22Rv1 (cell line): ENCODE measurements at regions not wholly inside any gene's neighbourhood (a gene's known extent, or its start where the extent isn't known, plus 50 kb on each side); places are given as distances from the start of the nearest gene placed in this dataset.

ENCODE experiments used
- H3K27ac ChIP-seq: fragments of 450-650 bp; 2 replicates; pipeline ENCODE4 v1.5.1; 2017
- ZFX ChIP-seq: fragments of 450-650 bp; IDR thresholded peaks from 2 replicates; pipeline ENCODE4 v1.6.1; 2017; ENCODE audit warnings: antibody characterized with exemption, borderline replicate concordance
- TF ChIP-seq, protein P1 (sequence below): fragments of 450-650 bp; IDR thresholded peaks from 2 replicates; pipeline ENCODE4 v1.5.1; 2017; ENCODE audit warnings: mild to moderate bottlenecking

DNA sequence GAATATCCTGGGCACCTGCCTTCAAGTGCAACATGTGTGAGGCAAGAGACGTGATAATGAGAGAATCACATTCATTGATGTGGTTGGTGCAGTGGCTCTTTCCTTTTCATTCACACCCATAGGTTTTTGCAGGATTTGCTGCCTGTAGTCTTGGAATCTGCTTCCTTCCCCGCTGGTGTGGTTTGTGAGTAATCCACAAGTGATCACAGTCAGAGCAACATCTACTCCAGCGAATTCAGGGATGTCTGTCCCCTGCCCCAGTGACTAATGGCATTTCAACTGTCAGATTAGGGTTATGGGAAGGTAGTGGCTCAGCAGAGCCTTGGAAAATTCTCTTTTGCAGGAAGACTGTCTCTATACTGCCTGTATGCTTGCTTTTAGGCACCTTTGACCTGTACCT, 225.5 kb upstream of the RBMS1 start:
- no peak overlapping the region for H3K27ac ChIP-seq
- TF ChIP-seq, protein P1, sequence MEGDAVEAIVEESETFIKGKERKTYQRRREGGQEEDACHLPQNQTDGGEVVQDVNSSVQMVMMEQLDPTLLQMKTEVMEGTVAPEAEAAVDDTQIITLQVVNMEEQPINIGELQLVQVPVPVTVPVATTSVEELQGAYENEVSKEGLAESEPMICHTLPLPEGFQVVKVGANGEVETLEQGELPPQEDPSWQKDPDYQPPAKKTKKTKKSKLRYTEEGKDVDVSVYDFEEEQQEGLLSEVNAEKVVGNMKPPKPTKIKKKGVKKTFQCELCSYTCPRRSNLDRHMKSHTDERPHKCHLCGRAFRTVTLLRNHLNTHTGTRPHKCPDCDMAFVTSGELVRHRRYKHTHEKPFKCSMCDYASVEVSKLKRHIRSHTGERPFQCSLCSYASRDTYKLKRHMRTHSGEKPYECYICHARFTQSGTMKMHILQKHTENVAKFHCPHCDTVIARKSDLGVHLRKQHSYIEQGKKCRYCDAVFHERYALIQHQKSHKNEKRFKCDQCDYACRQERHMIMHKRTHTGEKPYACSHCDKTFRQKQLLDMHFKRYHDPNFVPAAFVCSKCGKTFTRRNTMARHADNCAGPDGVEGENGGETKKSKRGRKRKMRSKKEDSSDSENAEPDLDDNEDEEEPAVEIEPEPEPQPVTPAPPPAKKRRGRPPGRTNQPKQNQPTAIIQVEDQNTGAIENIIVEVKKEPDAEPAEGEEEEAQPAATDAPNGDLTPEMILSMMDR: no peak
- TF ChIP-seq ZFX: no peak

DNA sequence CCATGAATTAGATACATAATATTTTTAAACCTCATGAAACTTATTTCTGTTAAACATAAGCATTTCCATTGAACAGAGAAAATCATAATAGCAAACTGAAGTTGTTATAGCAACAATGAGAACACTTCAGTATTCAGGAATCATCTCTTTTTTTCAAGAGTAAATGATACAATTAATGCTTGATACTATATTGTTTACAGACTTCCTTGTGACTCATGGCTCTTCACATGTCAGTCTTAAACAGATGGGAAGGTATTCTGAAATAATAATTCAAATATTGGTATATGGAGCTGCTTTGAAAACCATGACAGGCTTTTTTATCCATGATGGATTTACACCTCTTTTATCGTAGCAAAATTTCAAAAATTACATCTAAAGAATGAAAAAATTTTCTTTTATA, 226.5 kb upstream of the RBMS1 start:
- TF ChIP-seq, protein P1: no peak
- no peak for TF ChIP-seq ZFX
- H3K27ac ChIP-seq: no peak overlapping the region

DNA sequence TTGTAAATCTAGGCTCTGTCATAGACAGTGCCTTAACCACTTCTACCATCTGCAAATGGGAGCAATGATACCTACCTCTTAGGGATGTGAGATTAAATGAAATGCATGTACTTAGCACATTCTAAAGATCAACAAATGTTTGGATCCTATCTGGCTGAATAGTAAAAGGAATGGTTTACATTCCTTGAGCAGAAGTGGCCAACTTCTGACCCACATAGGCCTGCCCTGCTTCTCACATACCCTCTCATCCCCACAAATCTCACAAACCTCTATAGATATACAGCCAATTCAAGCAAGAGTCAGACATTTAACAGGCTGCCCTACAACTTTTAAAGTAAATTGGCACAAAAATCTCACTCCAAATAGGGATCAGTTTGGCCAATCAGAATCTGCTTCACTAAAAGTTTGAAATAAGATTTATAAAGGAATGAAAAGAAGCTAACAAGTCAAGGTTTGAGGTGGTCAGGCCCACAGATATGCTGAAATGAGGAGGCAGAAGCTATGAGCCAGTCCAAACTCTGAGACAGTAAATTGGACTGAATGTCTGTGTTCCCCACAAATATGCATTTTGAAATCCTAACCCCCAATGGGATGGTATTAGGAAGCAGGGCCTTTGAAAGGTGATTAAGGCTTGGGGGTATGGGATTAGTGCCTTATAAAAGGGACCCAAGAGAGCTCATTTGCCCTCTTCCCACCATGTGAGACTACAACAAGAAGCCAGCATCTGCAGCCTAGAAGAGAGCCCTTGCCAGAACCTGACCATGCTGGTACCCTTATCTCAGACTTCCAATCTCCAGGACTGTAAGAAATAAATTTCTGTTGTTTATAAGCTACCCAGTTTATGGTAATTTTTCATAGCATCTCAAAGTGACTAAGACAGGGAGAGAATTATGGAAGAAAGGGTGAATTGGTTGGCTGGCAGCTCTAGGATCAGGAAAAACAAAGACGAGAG, 227.8 kb upstream of the RBMS1 start:
- H3K27ac ChIP-seq: no peak overlapping the region
- TF ChIP-seq ZFX: no peak

DNA sequence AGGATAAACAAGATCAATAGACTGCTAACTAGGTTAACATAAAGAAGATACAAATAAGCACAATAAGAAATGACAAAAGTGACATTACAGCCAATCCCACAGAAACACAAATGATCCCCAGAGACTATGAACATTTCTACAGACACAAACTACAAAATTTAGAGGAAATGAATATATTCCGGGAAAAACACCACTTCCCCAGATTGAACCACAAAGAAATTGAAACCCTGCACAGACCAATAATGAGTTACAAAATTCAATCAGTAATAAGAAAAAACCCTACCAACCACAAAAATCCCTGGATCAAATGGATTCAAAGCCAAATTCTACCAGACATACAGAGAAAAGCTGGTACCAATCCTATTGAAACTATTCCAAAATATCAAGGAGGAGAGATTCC, 232.4 kb upstream of the RBMS1 start:
- TF ChIP-seq, protein P1: no peak
- no peak for TF ChIP-seq ZFX

DNA sequence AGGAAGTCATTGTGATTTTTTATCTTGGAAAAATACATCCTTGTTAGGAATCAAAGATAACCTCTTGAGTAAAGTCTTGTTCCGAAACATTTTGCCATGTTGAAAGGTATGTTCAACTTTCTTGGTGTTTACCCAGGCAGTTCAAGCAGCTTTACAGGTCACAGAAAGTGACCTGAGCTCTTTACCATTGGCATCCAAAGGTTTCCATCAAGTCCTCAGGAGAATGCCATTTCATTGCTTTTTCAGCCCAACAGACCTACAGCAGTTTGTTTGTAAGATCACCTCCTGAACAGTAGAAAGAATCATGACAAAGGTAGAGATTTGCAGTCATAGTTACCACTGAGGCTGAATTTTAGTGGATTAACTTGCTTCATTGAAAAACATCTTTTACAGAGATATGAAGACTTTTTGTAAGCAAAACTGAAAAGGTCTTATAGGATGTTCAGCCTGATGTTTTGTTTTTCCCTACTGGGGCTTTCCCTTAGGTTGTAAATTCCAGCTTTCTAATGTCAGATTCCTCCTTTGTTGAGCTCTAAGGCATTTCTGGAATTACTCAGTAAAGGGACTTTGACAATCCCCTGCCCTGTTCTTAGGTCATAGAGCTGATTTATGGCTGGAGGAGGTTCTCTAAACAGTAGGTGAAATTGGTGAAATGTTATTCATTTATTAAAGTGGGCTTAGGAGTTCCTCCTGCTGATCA, 236.8 kb upstream of the RBMS1 start:
- TF ChIP-seq ZFX: no peak
- no peak overlapping the region for H3K27ac ChIP-seq

More for the DNA sequence above, 232.4 kb upstream of the RBMS1 start:
- no peak overlapping the region for H3K27ac ChIP-seq

DNA sequence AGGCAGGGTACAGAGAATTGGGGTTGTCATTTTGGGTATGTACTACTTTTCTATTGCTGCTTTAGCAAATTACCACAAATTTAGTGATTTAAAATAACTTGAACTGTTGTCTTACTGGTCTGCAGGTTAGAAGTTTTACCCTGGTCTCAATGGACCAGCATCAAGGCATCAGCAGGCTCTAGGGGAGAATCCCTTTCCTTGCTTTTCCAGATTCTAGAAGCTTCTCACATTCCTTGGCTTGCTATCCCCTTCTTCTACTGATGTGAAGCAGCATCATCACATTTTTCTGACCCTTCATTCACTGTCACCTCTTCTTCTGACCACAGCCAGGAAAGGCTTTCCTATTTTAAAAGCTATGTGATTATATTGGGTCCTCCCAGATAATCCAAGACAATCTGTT, 237.8 kb upstream of the RBMS1 start:
- TF ChIP-seq ZFX: no peak
- TF ChIP-seq, protein P1: no peak
- H3K27ac ChIP-seq: no peak overlapping the region

DNA sequence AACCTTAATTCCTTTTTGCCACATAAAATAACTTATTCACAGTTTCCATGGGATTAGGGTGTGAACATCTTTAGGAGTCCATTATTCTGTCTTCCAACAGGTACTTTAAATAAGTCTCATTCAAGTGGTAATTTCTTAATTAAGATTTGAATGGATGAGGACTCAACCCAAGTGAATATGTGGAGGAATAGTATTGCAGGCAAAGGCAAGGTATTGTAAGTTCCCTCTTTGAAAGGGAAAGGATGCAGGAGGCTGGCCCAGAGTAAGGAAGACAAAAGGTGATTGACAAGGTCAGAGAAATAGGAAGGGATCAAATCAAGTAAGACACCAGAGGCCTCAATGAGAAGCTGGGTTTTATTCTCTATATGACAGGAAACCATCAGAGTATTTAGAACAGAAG, 238.2 kb upstream of the RBMS1 start:
- no peak overlapping the region for H3K27ac ChIP-seq
- TF ChIP-seq, protein P1: no peak
- no peak for TF ChIP-seq ZFX

DNA sequence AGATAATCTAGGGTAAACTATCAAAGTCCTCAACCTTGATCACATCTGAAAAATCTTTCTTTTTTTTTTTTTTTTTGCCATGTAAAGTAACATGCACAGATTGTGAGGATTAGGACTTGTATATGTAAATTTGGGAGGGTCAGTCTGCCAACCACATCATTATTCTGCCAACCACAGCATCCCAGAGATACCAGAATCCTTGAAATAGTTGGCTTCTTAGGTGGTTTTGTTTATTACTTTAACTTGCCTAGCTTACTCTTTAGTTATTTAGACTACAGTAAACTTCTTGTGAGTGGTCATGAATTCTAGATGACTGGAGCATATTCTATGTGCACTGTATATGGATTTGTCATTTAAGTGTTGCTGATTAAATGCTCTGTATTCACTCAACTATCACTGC, 242.1 kb upstream of the RBMS1 start:
- no peak overlapping the region for H3K27ac ChIP-seq
- TF ChIP-seq, protein P1: no peak
- TF ChIP-seq ZFX: no peak
